IPS-20b (cell line): ENCODE measurements at regions not wholly inside any gene's neighbourhood (a gene's known extent, or its start where the extent isn't known, plus 50 kb on each side); places are given as distances from the start of the nearest gene placed in this dataset.
"Not testable (repeated sequence)": the region's sequence is repeated elsewhere in the genome, so short reads cannot be mapped to it uniquely, and the experiment has no call there.

Source experiments
- H3K27ac ChIP-seq: one replicate; pipeline ENCODE4 v1.5.1; 2013; ENCODE audit warnings: low read length
- H3K27me3 ChIP-seq: 2 replicates; pipeline ENCODE4 v1.6.1; 2013; ENCODE audit warnings: mild to moderate bottlenecking, low read length, inconsistent platforms; ENCODE audit not compliant: insufficient read depth
- H3K36me3 ChIP-seq: 2 replicates; pipeline ENCODE4 v1.6.1; 2013; ENCODE audit warnings: low read depth, mild to moderate bottlenecking, inconsistent platforms, low read length, moderate library complexity; ENCODE audit not compliant: insufficient read depth
- H3K4me1 ChIP-seq: 2 replicates; pipeline ENCODE4 v1.6.1; 2013; ENCODE audit warnings: mild to moderate bottlenecking, control low read depth, inconsistent platforms, low read length, moderate library complexity; ENCODE audit not compliant: insufficient read depth
- H3K4me3 ChIP-seq: 2 replicates; pipeline ENCODE4 v1.5.1; 2013; ENCODE audit warnings: mild to moderate bottlenecking, low read length, inconsistent platforms
- H3K9ac ChIP-seq: 2 replicates; pipeline ENCODE4 v1.6.1; 2013; ENCODE audit warnings: low read depth, mild to moderate bottlenecking, inconsistent platforms, low read length, moderate library complexity
- H3K9me3 ChIP-seq: 2 replicates; pipeline ENCODE4 v1.6.1; 2013; ENCODE audit warnings: mild to moderate bottlenecking, low read depth, low read length, inconsistent platforms; ENCODE audit not compliant: insufficient read depth

- H3K9ac ChIP-seq, result no peak overlapping the region
- H3K4me1 ChIP-seq, result no peaks in the 10 kb centered on the region
- H3K36me3 ChIP-seq, result no peaks in the 10 kb centered on the region
- H3K27ac ChIP-seq, result no peak overlapping the region
- H3K27me3 ChIP-seq, result no peaks in the 10 kb centered on the region
- no peak overlapping the region for H3K4me3 ChIP-seq
- no peaks in the 10 kb centered on the region for H3K9me3 ChIP-seq
These were observed 227.3 kb downstream of the XPNPEP1 start for GRCh38 chr10:109695988-109696387.

- Histone ChIP-seq H3K4me1 (no peaks in the 10 kb centered on the region), H3K36me3 (no peaks in the 10 kb centered on the region), H3K4me3 (no peak overlapping the region), H3K27ac (no peak overlapping the region), H3K9me3 (peaks cover 19% of the 10 kb centered on the region), H3K27me3 (no peaks in the 10 kb centered on the region), H3K9ac (no peak overlapping the region)
These were observed 233.5 kb downstream of the XPNPEP1 start for GRCh38 chr10:109689785-109690184.

GRCh38 chr10:109679478-109679877, 243.8 kb downstream of the XPNPEP1 start:
- H3K36me3 ChIP-seq, result no peaks in the 10 kb centered on the region
- H3K9me3 ChIP-seq, result no peaks in the 10 kb centered on the region
- H3K27me3 ChIP-seq, result no peaks in the 10 kb centered on the region
- no peak overlapping the region for H3K9ac ChIP-seq
- no peak overlapping the region for H3K27ac ChIP-seq
- no peaks in the 10 kb centered on the region; the same call in 1 of the 2 replicates for H3K4me1 ChIP-seq
- no peak overlapping the region for H3K4me3 ChIP-seq

- H3K9ac ChIP-seq, result no peak overlapping the region
- H3K4me1 ChIP-seq, result no peaks in the 10 kb centered on the region; the same call in 1 of the 2 replicates
- no peaks in the 10 kb centered on the region for H3K9me3 ChIP-seq
- no peak overlapping the region for H3K27ac ChIP-seq
- no peaks in the 10 kb centered on the region for H3K36me3 ChIP-seq
- no peak overlapping the region for H3K4me3 ChIP-seq
- no peaks in the 10 kb centered on the region for H3K27me3 ChIP-seq
These were observed 244.5 kb downstream of the XPNPEP1 start for GRCh38 chr10:109678857-109679256.

GRCh38 chr10:109676703-109677102, 246.6 kb downstream of the XPNPEP1 start:
- H3K4me3 ChIP-seq, result no peak overlapping the region
- H3K9ac ChIP-seq, result no peak overlapping the region
- H3K9me3 ChIP-seq, result no peaks in the 10 kb centered on the region
- no peak overlapping the region for H3K27ac ChIP-seq
- no peaks in the 10 kb centered on the region for H3K36me3 ChIP-seq
- H3K27me3 ChIP-seq, result no peaks in the 10 kb centered on the region
- no peaks in the 10 kb centered on the region; the same call in 1 of the 2 replicates for H3K4me1 ChIP-seq

GRCh38 chr10:109668703-109669102, 254.6 kb downstream of the XPNPEP1 start:
- Histone ChIP-seq H3K4me1 (no peaks in the 10 kb centered on the region), H3K36me3 (no peaks in the 10 kb centered on the region), H3K27me3 (no peaks in the 10 kb centered on the region), H3K4me3 (no peak overlapping the region), H3K9me3 (no peaks in the 10 kb centered on the region), H3K27ac (no peak overlapping the region), H3K9ac (no peak overlapping the region)

GRCh38 chr10:109668154-109668665, 255.1 kb downstream of the XPNPEP1 start:
- no peaks in the 10 kb centered on the region for H3K9me3 ChIP-seq
- no peak overlapping the region for H3K4me3 ChIP-seq
- H3K9ac ChIP-seq, result no peak overlapping the region
- no peaks in the 10 kb centered on the region for H3K4me1 ChIP-seq
- no peaks in the 10 kb centered on the region for H3K27me3 ChIP-seq
- no peaks in the 10 kb centered on the region for H3K36me3 ChIP-seq
- H3K27ac ChIP-seq, result no peak overlapping the region

- Histone ChIP-seq H3K27ac (no peak overlapping the region), H3K27me3 (no peaks in the 10 kb centered on the region), H3K4me1 (no peaks in the 10 kb centered on the region), H3K4me3 (no peak overlapping the region), H3K9me3 (no peaks in the 10 kb centered on the region), H3K9ac (no peak overlapping the region), H3K36me3 (no peaks in the 10 kb centered on the region)
These were observed 258.0 kb downstream of the XPNPEP1 start for GRCh38 chr10:109665321-109665720.

- H3K36me3 ChIP-seq, result no peaks in the 10 kb centered on the region
These were observed 258.8 kb downstream of the XPNPEP1 start for GRCh38 chr10:109664554-109664953.

GRCh38 chr10:109663122-109663521, 260.2 kb downstream of the XPNPEP1 start:
- Histone ChIP-seq H3K27ac (no peak overlapping the region), H3K4me1 (no peaks in the 10 kb centered on the region), H3K36me3 (no peaks in the 10 kb centered on the region), H3K27me3 (no peaks in the 10 kb centered on the region), H3K9ac (no peak overlapping the region), H3K4me3 (no peak overlapping the region), H3K9me3 (no peaks in the 10 kb centered on the region; the same call in 1 of the 2 replicates)

More at GRCh38 chr10:109664554-109664953, 258.8 kb downstream of the XPNPEP1 start:
- no peaks in the 10 kb centered on the region for H3K27me3 ChIP-seq
- H3K4me3 ChIP-seq, result no peak overlapping the region
- no peak overlapping the region for H3K27ac ChIP-seq
- H3K9ac ChIP-seq, result no peak overlapping the region
- H3K4me1 ChIP-seq, result no peaks in the 10 kb centered on the region
- H3K9me3 ChIP-seq, result no peaks in the 10 kb centered on the region

GRCh38 chr10:109652612-109653011, 270.7 kb downstream of the XPNPEP1 start:
- H3K36me3 ChIP-seq, H3K27ac ChIP-seq, H3K9ac ChIP-seq, H3K9me3 ChIP-seq, H3K4me3 ChIP-seq, H3K27me3 ChIP-seq, H3K4me1 ChIP-seq: not testable (repeated sequence)

GRCh38 chr10:109650228-109650627, 273.1 kb downstream of the XPNPEP1 start:
- Histone ChIP-seq H3K4me3 (no peak overlapping the region), H3K4me1 (no peaks in the 10 kb centered on the region), H3K27me3 (no peaks in the 10 kb centered on the region), H3K36me3 (no peaks in the 10 kb centered on the region), H3K9me3 (peaks cover 7% of the 10 kb centered on the region; the same call in 1 of the 2 replicates), H3K27ac (no peak overlapping the region), H3K9ac (no peak overlapping the region)
